Urinary bladder (tissue), 3 donors: ENCODE measurements at regions not wholly inside any gene's neighbourhood (a gene's known extent, or its start where the extent isn't known, plus 50 kb on each side); places are given as distances from the start of the nearest gene placed in this dataset.

ENCODE experiments used
- DNase-seq: peaks from one replicate; pipeline ENCODE4 v3.0.0-alpha.2; 2015; ENCODE audit errors: extremely low spot score
- H3K27ac ChIP-seq: one replicate; pipeline ENCODE4 v1.5.1; 2013; ENCODE audit warnings: low read depth, mild to moderate bottlenecking, moderate library complexity
- H3K36me3 ChIP-seq: one replicate; pipeline ENCODE4 v1.6.1; 2013; ENCODE audit warnings: mild to moderate bottlenecking, moderate library complexity; ENCODE audit not compliant: insufficient read depth
- H3K4me1 ChIP-seq: one replicate; pipeline ENCODE4 v1.6.1; 2013; ENCODE audit warnings: mild to moderate bottlenecking, moderate library complexity; ENCODE audit not compliant: insufficient read depth
- H3K4me3 ChIP-seq: one replicate; pipeline ENCODE4 v1.5.1; 2013; ENCODE audit warnings: low read depth, low read length
- WGBS: extraction: QIAGEN DNeasy Blood & Tissue Kit; methylation state at CpG from one replicate; pipeline ENCODE4 v1.1.7; 2013; 5-methylcytosine and 5-hydroxymethylcytosine counted together
- donor health status: healthy with polysubstance abuse.
- donor health status: healthy.

DNA sequence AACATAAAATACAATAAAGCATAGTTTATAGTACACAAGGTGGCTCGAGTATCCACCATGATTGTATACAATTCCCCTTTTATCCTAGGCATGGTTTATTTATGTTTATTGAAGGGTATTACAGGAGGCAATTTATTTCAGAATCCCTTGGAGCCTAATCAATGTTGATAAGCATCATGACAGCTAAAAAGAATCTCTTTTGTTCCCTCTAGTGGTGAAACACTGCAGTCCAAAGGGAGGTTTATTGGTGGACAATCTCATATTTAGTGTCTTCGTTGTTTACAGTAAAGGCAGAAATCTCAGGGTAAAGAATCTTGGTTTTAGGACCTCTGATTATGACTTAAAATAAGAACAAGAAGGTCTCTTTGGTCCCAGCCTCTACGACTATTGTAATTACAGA lies 1712.5 kb downstream of the C4orf33 start:
- Histone ChIP-seq H3K36me3 (no peaks in the 10 kb centered on the region), H3K27ac (no peak overlapping the region), H3K4me3 (no peak overlapping the region), H3K4me1 (no peaks in the 10 kb centered on the region)
- DNase-seq: no peak
- WGBS: 52% methylated on average over 3 of the region's 3 CpGs

DNA sequence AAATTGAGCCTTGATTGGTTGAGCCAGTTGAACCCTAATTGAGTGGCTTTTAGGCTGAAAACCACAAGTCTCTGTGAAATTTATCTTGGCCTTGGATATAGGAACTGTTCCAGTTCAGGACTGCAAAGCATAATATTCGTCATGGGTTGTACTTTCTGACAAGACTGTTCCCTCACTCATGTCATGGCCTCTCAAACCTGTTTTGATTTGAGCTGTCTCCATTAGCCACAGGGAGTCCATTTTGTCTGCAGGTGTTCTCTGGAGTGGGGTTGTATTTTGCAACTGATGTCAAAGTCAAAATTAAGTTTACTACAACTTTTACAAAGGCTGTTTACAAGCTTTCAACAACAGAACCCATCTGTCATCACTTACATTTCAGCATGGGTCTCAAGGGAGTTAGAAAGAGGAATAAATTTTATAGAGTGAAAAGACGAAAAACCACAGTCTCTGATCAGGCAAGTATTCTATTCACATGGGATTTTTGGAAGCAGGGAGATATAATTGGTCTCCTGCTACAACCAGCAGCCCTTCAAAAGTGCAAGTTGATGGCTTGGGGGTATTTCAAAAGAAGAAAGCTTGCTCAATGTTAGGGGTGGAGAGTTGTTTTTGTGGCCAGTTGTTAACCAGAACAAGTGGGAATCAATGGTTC lies 1716.3 kb downstream of the C4orf33 start:
- no peak for DNase-seq
- no peaks in the 10 kb centered on the region for H3K4me1 ChIP-seq
- WGBS: 27% methylated on average over 2 of the region's 2 CpGs
- H3K36me3 ChIP-seq: no peaks in the 10 kb centered on the region
- H3K27ac ChIP-seq: no peak overlapping the region
- H3K4me3 ChIP-seq: no peak overlapping the region

DNA sequence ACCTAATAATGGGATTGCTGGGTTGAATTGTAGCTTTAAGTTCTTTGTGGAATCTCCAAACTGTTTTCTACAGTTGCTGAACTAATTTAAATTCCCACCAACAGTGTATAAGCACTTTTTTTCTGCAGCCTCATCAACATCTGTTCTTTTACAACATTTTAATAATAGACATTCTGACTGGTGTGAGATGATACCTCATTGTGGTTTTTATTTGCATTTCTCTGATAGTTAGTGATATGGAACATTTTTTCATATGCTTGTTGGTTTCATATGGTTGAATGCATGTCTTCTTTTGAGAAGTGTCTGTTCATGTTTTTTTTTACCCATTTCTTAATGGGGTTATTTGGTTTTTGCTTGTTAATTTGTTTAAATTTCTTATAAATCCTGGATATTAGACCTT lies 1718.9 kb downstream of the C4orf33 start:
- Histone ChIP-seq H3K27ac (no peak overlapping the region), H3K4me3 (no peak overlapping the region), H3K4me1 (no peaks in the 10 kb centered on the region), H3K36me3 (no peaks in the 10 kb centered on the region)
- DNase-seq: no peak

DNA sequence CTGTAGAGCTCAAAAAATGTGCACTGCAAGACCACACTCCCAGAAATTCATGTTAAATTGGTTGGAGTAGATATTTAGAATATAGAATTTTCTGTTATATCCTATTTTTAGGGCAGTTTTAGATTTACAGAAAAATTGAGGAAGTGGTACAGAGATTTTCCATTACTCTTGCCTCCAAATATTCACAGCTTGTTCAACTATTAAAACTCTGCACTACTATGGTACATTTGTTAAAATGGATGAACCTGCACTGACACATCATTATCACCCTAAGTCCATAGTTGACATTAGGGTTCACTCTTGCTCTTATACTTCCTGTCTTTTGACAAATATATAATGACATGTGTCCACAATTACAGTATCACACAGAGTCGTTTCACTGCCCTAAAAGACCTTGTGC lies 1724.5 kb downstream of the C4orf33 start:
- Histone ChIP-seq H3K4me1 (no peaks in the 10 kb centered on the region), H3K36me3 (no peaks in the 10 kb centered on the region), H3K27ac (no peak overlapping the region), H3K4me3 (no peak overlapping the region)
- 46% methylated on average over 1 of the region's 1 CpG for WGBS
- DNase-seq: no peak

DNA sequence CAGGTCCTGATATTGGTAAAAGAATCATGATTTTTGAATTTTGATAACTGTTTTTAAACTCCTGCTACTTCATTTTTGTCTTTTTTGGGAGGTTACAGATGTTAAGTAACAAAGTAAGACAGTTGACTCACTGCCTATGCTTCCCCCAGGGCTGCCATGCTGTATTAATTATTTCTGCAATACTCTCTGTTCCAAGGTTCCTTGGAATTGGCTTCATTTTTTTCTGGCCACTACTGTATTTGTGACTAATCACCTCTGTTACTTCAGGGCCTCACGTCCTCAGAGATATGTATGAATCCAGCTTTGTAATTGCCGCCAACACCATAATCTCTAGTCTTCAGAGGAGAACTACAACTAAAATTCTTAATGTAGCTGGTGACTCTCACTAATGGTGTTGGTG lies 1729.3 kb downstream of the C4orf33 start:
- Histone ChIP-seq H3K4me3 (no peak overlapping the region), H3K36me3 (no peaks in the 10 kb centered on the region), H3K4me1 (no peaks in the 10 kb centered on the region), H3K27ac (no peak overlapping the region)
- no peak for DNase-seq
- WGBS: 69% methylated on average over 2 of the region's 2 CpGs

DNA sequence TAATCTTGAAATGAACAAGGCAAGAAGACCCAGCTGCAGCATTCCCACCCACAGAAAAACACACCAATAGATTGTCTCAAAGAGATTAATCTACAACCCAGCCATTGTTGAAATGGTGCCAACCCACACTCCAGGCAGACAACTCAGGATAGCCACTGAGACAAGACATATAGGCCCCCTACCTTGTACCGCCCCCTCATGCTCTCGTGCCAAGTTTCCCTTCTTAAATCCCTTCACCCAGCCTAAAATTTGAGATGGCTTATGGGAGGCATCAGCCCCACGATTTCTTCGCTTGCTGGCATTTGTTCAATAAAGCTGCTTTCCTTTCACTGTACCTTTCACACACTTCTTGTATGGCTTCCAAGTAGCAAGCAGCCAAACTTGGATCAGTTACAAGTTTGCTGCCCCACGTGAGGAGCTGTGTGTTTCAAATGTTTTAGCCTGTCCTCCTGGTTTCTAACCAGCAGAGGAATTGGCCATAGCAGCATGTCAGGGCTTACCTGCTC lies 1754.1 kb downstream of the C4orf33 start:
- no peaks in the 10 kb centered on the region for H3K4me1 ChIP-seq
- peak; percentile 0 for DNase-seq
- WGBS: 24% methylated on average over 5 of the region's 5 CpGs
- H3K36me3 ChIP-seq: no peaks in the 10 kb centered on the region
- H3K4me3 ChIP-seq: no peak overlapping the region
- H3K27ac ChIP-seq: no peak overlapping the region

DNA sequence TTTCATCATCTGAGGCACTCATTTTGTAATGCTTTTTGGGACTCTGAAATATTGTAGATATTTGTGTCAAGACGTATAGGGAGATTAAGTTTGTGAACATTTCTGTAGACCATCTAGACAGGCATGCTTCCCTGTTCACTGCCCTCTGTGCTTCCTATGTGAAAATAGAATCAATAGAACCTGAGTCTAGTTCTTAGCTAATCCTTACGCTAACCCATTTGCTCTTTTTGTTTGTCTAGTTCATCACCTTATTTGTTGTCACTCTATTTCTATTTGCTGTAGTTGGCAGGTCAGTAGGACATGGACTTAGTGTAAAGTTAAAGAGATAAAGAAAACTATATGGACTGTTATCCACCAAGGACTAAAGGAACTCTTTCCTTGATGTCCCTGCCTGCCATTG lies 1755.2 kb downstream of the C4orf33 start:
- Histone ChIP-seq H3K36me3 (no peaks in the 10 kb centered on the region), H3K4me3 (no peak overlapping the region), H3K27ac (no peak overlapping the region), H3K4me1 (no peaks in the 10 kb centered on the region)
- 82% methylated on average over 2 of the region's 2 CpGs for WGBS
- DNase-seq: no peak

DNA sequence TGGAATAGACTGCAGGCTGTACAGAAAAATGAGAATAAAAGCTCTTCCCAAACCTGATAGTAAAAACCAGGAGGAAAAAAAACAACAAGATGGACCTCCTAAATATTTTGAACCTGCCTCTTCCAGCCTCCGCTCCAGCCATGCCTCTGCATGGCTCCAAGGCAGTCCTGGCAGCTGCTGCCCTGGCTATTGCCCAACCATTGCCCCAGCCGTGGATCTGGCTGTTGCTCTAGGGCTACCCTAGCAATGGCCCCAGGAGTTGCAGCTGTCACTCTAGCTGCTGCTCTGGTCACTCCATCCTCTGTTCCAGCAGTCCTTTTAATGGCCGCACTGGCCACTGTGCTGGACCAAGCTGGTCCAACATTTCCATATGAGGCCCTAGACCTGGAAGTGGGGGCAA lies 1756.0 kb downstream of the C4orf33 start:
- 89% methylated on average over 3 of the region's 3 CpGs for WGBS
- Histone ChIP-seq H3K27ac (no peak overlapping the region), H3K4me3 (no peak overlapping the region), H3K36me3 (no peaks in the 10 kb centered on the region), H3K4me1 (no peaks in the 10 kb centered on the region)
- no peak for DNase-seq

DNA sequence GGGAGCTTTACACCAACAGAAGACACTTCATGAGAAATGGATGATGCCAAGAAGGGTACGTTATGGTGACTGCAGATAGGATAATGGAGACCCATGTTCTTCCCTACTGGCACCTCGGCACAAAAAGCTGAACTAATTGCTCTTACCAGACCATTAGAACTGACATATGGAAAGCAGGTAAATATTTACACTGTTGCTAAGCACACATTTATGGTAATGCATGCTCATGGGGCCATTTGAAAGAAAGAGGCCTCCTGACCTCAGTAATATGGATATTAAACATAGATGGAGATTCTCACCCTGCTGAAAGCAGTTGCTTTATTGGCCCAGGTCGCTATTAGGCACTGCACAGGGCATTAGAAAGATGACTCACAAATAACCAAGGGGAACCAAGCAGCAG lies 1759.6 kb downstream of the C4orf33 start:
- Histone ChIP-seq H3K27ac (no peak overlapping the region), H3K4me3 (no peak overlapping the region), H3K36me3 (no peaks in the 10 kb centered on the region), H3K4me1 (no peaks in the 10 kb centered on the region)
- WGBS: 69% methylated on average over 3 of the region's 3 CpGs
- DNase-seq: no peak

DNA sequence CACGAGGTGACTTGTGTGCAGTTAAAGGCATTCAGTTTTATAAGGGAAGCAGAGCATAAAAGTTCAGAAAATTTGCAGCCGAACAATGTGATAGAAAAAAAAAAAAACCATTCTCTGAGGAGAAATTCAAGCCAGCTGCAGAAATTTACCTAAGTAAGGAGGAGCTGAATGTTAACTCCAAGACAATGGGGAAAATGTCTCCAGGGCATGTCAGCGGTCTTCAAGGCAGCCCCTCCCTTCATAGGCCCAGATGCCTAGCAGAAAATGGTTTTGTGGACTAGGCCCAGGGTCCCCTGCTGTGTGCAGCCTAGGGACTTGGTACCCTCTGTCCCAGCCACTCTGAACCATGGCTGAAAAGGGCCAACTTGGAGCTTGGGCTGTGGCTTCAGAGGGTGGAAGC lies 1764.0 kb downstream of the C4orf33 start:
- no peak overlapping the region for H3K27ac ChIP-seq
- 83% methylated on average over 3 of the region's 3 CpGs for WGBS
- H3K4me1 ChIP-seq: no peaks in the 10 kb centered on the region
- DNase-seq: no peak
- H3K36me3 ChIP-seq: no peaks in the 10 kb centered on the region
- no peak overlapping the region for H3K4me3 ChIP-seq

DNA sequence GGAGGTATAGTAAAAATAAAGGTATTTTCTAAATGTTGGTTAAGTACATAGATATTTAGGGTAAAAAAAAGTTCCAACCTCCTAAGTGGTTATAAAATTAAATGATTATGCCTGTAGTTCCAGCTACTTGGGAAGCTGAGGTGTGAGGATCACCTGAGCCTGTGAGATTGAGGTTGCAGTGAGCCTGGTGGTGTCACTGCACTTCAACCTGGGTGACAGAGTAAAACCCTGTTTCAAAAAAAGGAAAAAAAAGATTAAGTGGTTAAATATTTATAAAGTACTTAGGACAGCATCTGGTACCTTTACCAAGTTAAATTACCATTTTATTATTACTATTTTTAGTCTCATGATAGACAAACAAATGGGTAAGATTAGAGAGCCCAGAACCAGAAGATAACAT lies 1801.0 kb downstream of the C4orf33 start:
- H3K36me3 ChIP-seq: no peaks in the 10 kb centered on the region
- H3K4me3 ChIP-seq: no peak overlapping the region
- no peak overlapping the region for H3K27ac ChIP-seq
- no peak for DNase-seq
- no peaks in the 10 kb centered on the region for H3K4me1 ChIP-seq

DNA sequence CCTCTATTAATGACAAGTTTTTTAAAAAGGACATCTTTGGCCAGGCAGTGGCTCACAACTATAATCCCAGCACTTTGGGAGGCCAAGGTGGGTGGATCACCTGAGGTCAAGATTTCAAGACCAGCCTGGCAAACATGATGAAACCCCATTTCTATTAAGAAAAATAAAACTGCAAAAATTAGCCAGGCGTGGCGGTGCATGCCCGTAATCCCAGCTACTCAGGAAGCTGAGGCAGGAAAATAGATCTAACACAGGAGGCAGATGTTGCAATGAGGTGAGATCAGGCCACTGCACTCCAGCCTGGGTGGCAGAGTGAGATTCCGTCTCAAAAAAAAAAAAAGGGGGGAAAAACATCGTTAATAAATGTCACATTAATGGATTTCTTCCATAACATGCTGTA lies 1805.4 kb downstream of the C4orf33 start:
- WGBS: 74% methylated on average over 5 of the region's 5 CpGs
- no peaks in the 10 kb centered on the region for H3K4me1 ChIP-seq
- no peak overlapping the region for H3K4me3 ChIP-seq
- no peak for DNase-seq
- no peaks in the 10 kb centered on the region for H3K36me3 ChIP-seq
- no peak overlapping the region for H3K27ac ChIP-seq

DNA sequence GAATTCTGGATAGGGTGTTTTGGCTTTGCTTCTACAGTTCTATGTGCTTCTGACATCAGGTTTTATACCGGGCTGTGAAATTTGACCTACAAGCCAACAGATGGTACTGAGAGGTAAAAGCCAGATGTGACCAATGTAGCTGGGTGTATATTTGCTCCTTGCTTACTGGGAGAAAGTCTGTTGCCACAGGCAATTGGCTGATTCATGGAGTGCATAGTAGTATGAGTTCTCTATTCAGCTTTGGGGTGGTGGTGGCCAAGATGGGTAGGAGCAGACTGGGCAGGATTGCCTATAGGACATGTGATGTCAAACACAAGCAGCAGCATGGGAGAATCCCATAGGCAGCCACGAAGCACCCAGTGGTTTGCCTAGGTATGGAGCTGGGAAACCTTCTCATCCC lies 1827.0 kb downstream of the C4orf33 start:
- Histone ChIP-seq H3K27ac (no peak overlapping the region), H3K4me1 (no peaks in the 10 kb centered on the region), H3K36me3 (no peaks in the 10 kb centered on the region), H3K4me3 (no peak overlapping the region)
- 80% methylated on average over 2 of the region's 2 CpGs for WGBS
- DNase-seq: no peak

DNA sequence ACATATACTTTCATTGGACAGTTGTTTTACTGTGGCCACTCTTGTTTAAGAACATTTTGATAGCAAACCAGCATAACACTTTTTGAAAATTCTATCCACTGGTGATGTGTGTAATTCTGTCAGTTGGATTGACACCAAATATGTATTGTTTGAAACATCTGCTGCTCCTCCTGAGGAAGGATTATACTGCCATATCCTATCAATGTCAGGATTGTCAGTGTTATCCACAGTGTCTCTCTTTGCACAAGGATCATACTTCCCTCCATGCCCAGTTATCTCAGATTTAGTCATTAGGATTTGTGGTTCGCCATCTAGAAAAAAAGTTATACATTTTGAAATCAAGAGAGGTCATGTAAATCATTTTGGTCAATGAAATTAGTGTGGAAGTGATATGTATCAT lies 1859.6 kb downstream of the C4orf33 start:
- H3K4me3 ChIP-seq: no peak overlapping the region
- H3K36me3 ChIP-seq: no peaks in the 10 kb centered on the region
- H3K27ac ChIP-seq: no peak overlapping the region
- no peak for DNase-seq
- WGBS: 66% methylated on average over 1 of the region's 1 CpG
- no peaks in the 10 kb centered on the region for H3K4me1 ChIP-seq

DNA sequence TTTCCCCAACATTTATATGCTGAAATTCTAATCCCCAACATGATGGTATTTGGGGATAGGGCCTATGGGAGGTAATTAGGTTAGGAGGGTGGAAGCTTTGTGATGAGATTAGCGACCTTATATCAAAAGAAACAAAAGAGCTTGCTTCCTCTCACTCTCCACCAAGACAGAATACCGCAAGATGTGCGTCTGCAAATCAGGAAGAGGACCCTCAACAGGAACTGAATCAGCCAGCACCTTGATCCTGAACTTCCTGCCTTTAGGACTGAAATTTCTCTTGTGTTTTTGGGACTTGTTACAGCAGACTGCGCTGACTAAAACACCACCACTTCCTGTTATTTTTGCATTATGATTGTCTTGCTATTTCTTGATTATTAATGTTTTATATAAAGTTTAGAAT lies 1889.4 kb downstream of the C4orf33 start:
- 65% methylated on average over 4 of the region's 4 CpGs for WGBS
- Histone ChIP-seq H3K4me1 (no peaks in the 10 kb centered on the region), H3K27ac (no peak overlapping the region), H3K36me3 (no peaks in the 10 kb centered on the region), H3K4me3 (no peak overlapping the region)
- DNase-seq: no peak
